ENCODE measurements at regions not wholly inside any gene's neighbourhood (a gene's known extent, or its start where the extent isn't known, plus 50 kb on each side); places are given as distances from the start of the nearest gene placed in this dataset.
"Not testable (repeated sequence)": the region's sequence is repeated elsewhere in the genome, so short reads cannot be mapped to it uniquely, and the experiment has no call there.

DNA sequence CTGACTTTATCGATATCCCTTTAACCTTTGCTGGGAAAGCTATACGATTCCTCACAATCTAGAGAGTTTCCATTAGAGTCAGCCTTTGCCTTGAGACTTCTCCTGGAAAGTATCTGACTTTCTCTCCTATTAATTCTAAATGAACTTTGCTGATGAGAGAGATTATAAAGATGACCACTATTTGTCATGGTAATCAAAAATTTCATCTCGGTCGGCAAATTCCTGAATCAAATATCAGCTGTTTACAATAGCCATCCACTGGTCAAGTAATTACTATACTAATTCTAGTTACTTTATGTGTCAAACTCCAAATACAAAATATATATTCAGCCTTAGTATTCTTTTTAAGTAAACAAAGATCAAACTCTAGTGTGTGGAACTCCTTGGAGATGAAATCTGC lies 164.4 kb upstream of the ITGA1 start:
- no peak for DNase-seq

GRCh38 chr5:52624291-52624690 lies 163.4 kb upstream of the ITGA1 start:
- DNase-seq: no peak

DNA sequence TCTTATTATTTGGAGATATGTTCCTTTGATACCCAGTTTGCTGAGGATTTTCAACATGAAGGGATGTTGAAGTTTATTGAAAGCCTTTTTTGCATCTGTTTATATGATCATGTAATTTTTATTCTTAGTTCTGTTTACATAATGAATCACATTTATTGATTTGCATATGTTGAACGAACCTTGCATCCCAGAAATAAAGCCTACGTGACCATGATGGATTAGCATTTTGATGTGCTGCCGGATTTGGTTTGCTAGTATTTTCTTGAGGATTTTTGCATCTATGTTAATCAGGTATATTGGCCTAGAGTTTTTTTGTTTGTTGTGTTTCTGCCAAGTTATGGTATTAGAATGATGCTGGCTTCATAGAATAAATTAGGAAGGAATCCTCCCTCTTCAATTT lies 161.4 kb upstream of the ITGA1 start:
- no peak for DNase-seq

DNA sequence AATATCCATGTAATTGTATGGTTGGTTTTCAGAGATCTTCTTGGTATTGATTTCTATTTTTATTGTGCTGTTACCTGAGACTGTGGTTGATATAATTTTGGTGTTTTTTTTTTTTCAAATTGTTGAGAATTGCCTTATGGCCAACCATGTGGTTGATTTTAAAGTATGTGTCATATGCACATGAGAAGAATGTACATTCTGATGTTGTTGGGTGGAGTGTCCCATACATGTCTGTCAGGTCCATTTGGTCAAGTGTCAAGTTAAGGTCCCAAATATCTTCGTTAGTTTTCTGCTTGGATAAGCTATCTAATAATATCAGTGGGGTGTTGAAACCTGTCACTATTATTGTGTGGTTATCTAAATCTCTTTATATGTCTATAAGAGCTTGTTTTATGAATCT lies 160.0 kb upstream of the ITGA1 start:
- no peak for DNase-seq

DNA sequence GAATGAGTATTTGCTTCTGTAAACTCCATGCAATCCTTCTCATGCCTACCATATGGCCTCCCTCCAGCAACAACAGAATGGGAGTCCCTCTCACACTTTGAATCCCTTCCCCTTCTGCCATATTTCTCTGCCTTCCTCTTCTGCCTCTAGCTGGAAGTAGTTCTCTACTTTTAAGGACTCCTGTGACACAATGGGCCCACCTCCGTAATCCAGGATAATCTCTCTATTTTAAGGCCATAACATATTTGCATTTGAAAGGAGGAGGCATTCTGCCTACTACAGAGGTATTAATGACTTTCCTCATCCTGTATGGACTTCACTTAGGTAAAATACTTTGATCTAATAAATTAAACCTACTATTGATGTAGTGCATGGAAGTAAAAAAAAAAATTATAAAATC lies 155.4 kb upstream of the ITGA1 start:
- no peak for DNase-seq

DNA sequence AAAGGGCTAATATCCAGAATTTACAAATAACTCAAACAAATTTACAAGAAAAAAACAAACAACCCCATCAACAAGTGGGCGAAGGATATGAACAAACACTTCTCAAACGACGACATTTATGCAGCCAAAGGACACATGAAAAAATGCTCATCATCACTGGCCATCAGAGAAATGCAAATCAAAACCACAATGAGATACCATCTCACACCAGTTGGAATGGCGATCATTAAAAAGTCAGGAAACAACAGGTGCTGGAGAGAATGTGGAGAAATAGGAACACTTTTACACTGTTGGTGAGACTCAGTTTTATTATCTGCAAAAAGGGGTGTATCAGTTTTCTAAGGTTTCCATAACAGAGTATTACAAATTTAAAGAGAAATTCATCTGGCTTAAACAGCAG lies 153.5 kb upstream of the ITGA1 start:
- DNase-seq: not testable (repeated sequence)

DNA sequence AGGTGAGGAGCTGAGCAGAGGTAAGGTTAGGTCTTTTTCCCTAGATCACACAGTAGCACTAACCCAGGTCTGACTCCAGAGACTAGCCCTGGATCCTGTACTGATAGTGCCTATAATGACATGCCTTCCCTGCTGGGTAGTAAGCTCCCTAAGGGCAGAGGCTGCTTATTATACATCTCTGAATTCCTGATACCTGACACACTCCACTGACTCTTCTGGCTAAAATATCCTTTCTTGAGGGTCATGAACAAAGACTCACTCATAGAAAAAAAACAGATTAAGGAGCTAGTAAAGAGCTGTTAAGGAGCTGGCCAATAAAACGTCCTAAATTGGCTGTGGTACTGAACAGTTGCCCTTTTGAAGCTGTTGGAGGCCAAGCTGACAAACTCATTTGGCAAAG lies 149.0 kb upstream of the ITGA1 start:
- no peak for DNase-seq

DNA sequence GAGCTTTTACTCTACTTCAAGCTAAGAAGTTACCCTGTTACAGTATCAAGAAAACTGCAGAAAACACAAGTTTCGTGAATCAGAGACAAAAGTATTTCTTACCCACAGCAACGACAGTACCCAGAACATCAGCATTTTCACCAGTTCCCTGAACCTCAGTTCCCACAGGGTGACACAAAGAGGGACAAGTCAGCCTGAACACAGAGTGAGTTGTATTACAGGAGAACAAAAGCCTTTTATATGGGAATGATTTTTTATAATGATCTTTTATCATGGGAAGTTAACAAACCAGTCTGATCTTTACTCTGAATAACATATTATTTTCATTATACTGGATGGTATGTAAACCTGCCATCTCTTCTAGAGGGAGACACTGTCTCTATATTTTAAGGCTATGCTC lies 139.0 kb upstream of the ITGA1 start:
- DNase-seq: no peak

DNA sequence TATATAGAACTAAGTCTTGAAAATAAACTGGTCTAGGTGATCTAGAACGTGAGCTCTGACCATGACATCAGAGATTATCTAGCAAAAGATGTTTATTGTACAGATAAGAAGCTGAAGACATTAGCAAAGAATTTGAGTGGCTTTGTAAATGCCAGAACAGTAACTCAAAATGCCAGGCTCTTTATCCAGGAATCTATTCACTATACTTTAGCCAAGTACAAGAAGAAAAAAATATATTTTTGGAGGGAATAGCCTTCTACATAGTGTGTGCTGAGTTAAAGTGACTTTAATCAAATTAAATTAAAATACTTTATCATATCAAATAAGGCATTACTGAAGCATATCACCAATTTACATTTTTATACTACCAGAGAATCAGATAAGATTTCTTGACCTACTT lies 132.6 kb upstream of the ITGA1 start:
- DNase-seq: no peak

DNA sequence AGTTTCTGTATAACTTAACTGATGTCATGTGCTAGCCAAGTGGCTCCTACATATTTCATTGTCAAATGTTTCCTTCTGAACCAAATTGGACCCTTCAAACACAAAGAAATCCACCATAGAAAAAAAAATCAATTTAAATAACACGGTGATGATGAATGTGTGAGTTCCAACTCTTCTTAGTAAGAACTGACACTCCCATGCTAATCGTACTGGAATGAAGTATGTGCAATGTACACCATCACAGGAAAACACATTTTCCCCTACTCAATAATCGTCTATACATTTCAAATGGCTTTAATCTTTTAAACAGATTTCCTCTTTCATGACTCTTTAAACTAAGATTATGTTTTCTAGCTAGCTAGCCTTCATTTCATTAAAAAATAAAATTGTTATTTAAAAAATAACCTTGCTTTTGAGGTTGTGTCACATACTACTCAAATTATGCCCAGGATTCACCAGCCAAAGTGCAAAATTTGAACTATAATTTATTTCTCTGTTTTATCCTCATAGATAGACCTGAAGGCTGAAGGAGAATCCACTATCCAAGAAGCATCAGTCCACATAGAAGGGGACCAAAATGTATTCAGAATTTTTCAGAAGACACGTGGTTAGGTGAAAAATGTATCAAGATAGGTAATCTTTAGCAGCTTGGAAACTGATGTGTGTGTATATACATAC lies 131.0 kb upstream of the ITGA1 start:
- no peak for DNase-seq

DNA sequence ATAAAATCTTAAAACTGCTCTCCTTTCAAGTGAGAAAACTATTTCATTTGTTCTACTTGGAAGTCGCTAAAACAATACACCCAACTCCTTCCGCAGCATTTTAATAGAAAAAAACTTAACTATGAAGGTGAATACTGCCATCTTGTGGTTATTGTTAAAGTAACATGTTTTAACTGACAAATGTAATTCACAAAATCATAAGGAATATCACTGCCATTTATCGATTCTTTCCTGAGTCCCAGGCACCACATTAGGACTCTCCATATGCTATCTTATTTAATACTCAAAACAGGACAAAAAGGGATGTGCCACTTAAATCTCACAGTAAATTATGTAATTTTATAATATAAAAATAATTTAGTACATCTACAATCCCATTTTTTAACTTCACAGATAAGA lies 130.5 kb upstream of the ITGA1 start:
- DNase-seq: no peak

DNA sequence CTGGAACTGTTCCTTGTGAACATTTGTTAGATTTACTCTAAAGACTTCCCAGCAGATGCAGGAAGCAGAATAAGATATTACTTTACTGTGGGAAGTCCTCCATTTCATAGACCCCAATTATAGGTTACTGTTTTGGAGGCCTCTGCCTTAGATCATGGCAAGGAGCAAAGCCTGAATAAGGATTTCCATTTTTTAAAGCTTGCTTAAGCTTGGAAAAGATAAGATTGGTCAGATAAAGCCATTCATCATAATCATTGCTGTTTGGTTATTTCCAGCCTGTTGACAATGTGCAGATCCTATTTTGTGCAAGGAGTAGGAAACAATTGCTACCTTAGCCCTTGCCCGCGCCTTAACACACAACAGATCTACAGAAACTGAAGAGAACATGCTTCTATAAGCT lies 129.5 kb upstream of the ITGA1 start:
- DNase-seq: no peak

- DNase-seq: no peak
These were observed 127.1 kb upstream of the ITGA1 start for GRCh38 chr5:52660621-52661020.

DNA sequence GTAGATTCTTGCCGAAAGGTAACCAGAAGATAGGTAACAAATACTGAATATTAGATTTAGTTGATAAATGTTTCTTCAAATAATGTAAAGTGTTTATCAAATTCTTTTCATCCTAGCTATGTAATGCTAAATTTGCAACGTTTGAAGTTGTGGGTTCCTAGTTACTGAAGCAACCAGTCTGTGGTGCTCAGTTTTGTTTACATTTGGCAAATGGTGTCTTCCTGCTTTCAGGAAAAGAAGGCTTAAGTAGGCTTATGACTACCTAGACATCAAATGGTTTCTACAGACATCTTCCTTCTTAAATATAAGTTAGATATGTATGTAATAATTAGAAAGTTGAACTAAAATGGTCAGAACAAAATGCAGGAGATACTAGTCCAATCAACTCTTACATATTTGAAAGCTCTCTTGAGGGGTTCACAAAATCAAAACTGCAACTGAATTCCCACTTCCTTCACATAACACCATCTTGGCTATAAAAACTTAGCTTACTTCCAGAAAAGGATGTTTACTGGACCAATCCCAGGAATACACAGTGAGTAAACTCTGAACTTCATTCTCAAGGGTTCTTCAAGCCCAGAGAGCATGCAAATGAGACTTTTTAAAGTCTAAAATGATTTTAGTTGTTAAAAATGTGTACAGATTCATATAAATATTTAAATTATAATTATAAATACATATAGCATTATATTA lies 125.7 kb upstream of the ITGA1 start:
- no peak for DNase-seq

GRCh38 chr5:52665559-52665958 lies 122.2 kb upstream of the ITGA1 start:
- DNase-seq: no peak

DNA sequence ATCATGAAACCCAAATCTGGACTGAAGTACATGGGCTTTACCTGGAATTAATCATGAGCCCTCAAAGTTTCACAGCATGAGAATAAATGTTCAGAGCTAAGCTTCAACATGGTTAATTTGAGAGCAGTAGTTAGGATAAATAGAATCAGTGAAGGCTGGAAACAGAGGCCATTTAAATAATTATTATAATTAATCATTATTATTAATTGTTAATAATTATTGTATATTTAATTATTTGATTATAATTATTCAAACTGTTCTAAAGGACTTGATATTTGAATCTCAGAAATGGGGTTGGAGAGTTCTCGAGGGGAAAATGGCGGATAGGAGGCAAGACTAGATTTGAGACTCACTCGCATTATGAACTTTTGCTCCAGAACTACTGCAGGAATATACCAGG lies 119.6 kb upstream of the ITGA1 start:
- DNase-seq: no peak

DNA sequence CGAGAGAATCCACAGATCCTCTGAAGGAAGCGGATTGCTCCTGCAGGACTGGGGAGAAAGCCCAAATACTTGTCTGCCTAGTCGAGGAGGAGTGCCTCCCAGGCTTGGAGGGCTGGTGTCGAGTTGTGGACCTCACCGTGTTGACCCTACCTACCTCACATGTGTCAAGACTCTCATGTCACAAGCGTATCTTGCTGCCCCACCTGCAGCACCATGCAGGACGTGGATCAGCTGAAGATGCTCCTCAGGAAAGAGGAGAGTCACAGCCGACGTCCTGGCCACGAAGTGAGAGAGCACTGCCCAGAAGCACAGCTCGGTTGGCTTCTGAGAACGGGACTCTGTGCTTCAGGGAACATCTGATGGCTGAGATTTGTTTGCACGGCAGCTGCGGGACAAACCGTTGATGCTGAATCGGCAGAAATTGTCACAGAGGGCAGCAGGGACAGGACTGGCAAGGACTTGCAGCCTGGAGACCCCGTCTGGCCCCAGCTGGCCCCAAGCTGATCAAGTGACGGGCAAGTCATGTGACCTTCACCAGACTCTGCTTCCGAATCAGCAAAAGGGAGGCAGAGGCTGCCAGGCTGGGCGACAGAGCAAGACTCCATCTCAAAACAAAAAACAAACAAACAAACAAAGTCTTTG lies 119.1 kb upstream of the ITGA1 start:
- DNase-seq: no peak

DNA sequence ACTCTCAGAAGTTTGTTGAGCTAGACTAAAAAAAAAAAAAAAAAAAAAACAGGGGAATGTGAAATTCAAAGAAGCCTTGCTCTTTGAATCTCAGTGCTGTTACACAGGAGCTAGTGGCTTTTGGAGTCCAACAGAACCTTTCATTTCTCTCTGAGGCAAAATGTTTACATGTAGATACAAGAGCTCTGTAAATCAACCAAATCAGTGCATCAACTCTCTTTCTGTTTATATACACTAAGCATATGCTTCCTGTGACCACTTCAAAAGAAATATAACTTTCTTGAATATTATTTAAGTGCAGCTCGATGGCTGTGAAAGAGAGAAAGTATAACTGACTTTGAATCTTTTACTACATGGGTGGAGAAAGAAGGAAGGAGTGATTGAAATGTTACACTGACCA lies 115.3 kb upstream of the ITGA1 start:
- DNase-seq: no peak

DNA sequence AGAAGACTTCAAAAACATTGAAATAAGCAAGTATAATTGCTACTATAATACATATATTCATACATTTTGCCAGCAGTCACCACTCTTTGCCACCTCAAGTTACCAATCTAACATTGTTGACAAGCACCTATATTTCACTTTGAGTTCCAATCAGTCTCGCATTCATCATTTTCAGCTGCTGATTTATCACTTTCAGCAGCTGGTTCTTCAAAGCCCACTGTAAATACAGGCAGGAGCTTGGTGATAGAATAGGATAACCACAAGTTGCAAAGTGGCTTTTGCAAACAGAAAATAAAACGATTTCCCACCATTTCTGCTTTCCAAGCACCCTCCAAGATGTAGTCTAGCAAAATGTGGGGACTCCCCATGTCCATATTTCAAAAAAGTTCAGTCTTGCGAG lies 114.2 kb upstream of the ITGA1 start:
- no peak for DNase-seq

GRCh38 chr5:52674815-52675545 lies 112.7 kb upstream of the ITGA1 start:
- DNase-seq: no peak

- DNase-seq: no peak
These were observed 105.2 kb upstream of the ITGA1 start for GRCh38 chr5:52682492-52682891.

DNA sequence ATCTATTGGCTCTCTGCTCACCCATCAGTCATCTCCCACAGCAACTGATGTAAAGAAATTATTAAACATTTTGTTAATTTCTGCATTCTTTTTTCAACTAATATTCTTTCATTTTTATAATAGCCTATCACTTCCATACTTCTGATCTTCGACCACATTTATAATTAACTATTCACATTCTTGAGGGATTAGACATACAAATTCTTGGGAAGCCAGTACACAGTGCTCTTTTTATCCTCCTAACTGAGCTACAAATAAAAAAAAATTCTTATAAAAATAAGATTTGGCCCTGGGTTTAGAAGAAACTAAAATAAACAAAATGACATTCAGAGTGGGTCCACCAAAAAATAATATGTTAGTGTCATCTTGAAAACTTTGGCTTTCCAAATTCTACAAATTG lies 103.7 kb upstream of the ITGA1 start:
- DNase-seq: no peak

- no peak for DNase-seq
These were observed 102.2 kb upstream of the ITGA1 start for GRCh38 chr5:52685566-52685965.

DNA sequence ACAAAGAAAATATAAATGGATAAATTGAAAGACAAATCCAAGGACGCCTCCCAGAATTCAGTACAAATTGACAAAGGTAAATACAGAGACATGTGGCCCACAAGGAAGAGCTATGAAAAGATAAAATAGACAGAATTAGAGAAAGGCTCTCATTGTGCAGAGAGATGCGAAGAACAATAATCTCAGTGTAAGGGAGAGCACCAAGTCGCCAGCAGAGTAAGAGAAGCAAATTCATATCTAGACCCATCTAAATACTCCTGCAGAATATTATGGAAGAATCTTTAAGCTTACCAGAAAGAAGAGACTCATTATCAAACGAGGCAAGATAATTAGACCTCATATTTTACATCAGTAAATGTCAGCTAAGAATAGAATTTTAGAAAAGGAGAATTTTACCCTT lies 101.7 kb upstream of the ITGA1 start:
- no peak for DNase-seq

All from stimulated activated CD4-positive, alpha-beta T cell treated with anti-CD3 and anti-CD28 coated beads, Interleukin-4, amount 100 ng/mL, for 4 hours (primary cell).